ENCODE measurements at regions not wholly inside any gene's neighbourhood (a gene's known extent, or its start where the extent isn't known, plus 50 kb on each side); places are given as distances from the start of the nearest gene placed in this dataset.
A peak's percentile ranks its signal among the peaks of the same experiment; 100 is the strongest.
"Not testable (repeated sequence)": the region's sequence is repeated elsewhere in the genome, so short reads cannot be mapped to it uniquely, and the experiment has no call there.

- H3K27me3 Mint-ChIP-seq, H3K4me3 Mint-ChIP-seq, CTCF ChIA-PET, POLR2A ChIA-PET, DNase-seq, H3K27ac Mint-ChIP-seq, H3K9me3 Mint-ChIP-seq: not testable (repeated sequence)
- H3K36me3 Mint-ChIP-seq (ENCODE audit: low read depth), result peaks cover 16% of the 10 kb centered on the region
- H3K4me1 Mint-ChIP-seq, result peaks cover 40% of the 10 kb centered on the region
Measured at GRCh38 chr2:111526041-111526639, 357.9 kb downstream of the ANAPC1 start.

GRCh38 chr2:111527707-111528400 is 356.1 kb downstream of the ANAPC1 start:
- CTCF ChIA-PET; H3K36me3 Mint-ChIP-seq (ENCODE audit: low read depth); DNase-seq; H3K27me3 Mint-ChIP-seq; H3K4me3 Mint-ChIP-seq; H3K9me3 Mint-ChIP-seq; POLR2A ChIA-PET; H3K27ac Mint-ChIP-seq: not testable (repeated sequence)
- peaks cover 41% of the 10 kb centered on the region for H3K4me1 Mint-ChIP-seq

GRCh38 chr2:111529022-111529421 is 355.0 kb downstream of the ANAPC1 start:
- H3K4me3 Mint-ChIP-seq; CTCF ChIA-PET; POLR2A ChIA-PET; DNase-seq; H3K27me3 Mint-ChIP-seq; H3K36me3 Mint-ChIP-seq (ENCODE audit: low read depth); H3K9me3 Mint-ChIP-seq: not testable (repeated sequence)
- H3K27ac Mint-ChIP-seq, result peak overlapping the region; percentile 58
- H3K4me1 Mint-ChIP-seq, result peaks cover 42% of the 10 kb centered on the region

GRCh38 chr2:111530239-111530965 is 353.6 kb downstream of the ANAPC1 start:
- H3K9me3 Mint-ChIP-seq, H3K4me3 Mint-ChIP-seq, POLR2A ChIA-PET, CTCF ChIA-PET, DNase-seq, H3K27me3 Mint-ChIP-seq: not testable (repeated sequence)
- Mint-ChIP-seq H3K4me1 (peaks cover 43% of the 10 kb centered on the region), H3K27ac (peak overlapping the region; percentile 86), H3K36me3 (ENCODE audit: low read depth) (peaks cover 15% of the 10 kb centered on the region)

GRCh38 chr2:111532682-111533556 is 351.1 kb downstream of the ANAPC1 start:
- CTCF ChIA-PET, H3K27me3 Mint-ChIP-seq, H3K9me3 Mint-ChIP-seq: not testable (repeated sequence)
- peak overlapping the region; percentile 64 for H3K4me3 Mint-ChIP-seq
- peak; percentile 34 for DNase-seq
- peak overlapping the region; percentile 100 for H3K27ac Mint-ChIP-seq
- POLR2A ChIA-PET, result interaction anchor here (2.1 kb wide), 1 partner anchor 8 kb away, joined by 6 read pairs; no protein-coding TSS in a partner anchor
- H3K36me3 Mint-ChIP-seq (ENCODE audit: low read depth), result peaks cover 32% of the 10 kb centered on the region
- H3K4me1 Mint-ChIP-seq, result peaks cover 59% of the 10 kb centered on the region

GRCh38 chr2:111533557-111534247 is 350.3 kb downstream of the ANAPC1 start:
- POLR2A ChIA-PET, result interaction anchor here (1.2 to 2.6 kb wide), 4 partner anchors 9 to 91 kb away, joined by 4 to 10 read pairs (median 6); no protein-coding TSS in a partner anchor
- DNase-seq, H3K9me3 Mint-ChIP-seq: not testable (repeated sequence)

GRCh38 chr2:111534910-111535352 is 349.1 kb downstream of the ANAPC1 start:
- POLR2A ChIA-PET, result interaction anchor here (1.2 to 2.6 kb wide), 6 partner anchors 10 to 165 kb away, joined by 4 to 17 read pairs (median 6); no protein-coding TSS in a partner anchor
- CTCF ChIA-PET, result interaction anchor here (1.2 kb wide), 1 partner anchor 164 kb away, joined by 7 read pairs; no protein-coding TSS in a partner anchor
- DNase-seq, result peak; percentile 48
- H3K36me3 Mint-ChIP-seq (ENCODE audit: low read depth), result peaks cover 29% of the 10 kb centered on the region
- no peaks in the 10 kb centered on the region for H3K9me3 Mint-ChIP-seq
- H3K27me3 Mint-ChIP-seq, result peaks cover 1% of the 10 kb centered on the region
- peaks cover 46% of the 10 kb centered on the region for H3K4me1 Mint-ChIP-seq
- peak overlapping the region; percentile 100 for H3K27ac Mint-ChIP-seq
- peak overlapping the region; percentile 65 for H3K4me3 Mint-ChIP-seq

More at GRCh38 chr2:111533557-111534247, 350.3 kb downstream of the ANAPC1 start:
- H3K4me1 Mint-ChIP-seq, result peaks cover 52% of the 10 kb centered on the region
- peak overlapping the region; percentile 73 for H3K4me3 Mint-ChIP-seq
- peaks cover 29% of the 10 kb centered on the region for H3K36me3 Mint-ChIP-seq (ENCODE audit: low read depth)
- peak overlapping the region; percentile 100 for H3K27ac Mint-ChIP-seq
- CTCF ChIA-PET, H3K27me3 Mint-ChIP-seq: not testable (repeated sequence)

- peaks cover 29% of the 10 kb centered on the region for H3K36me3 Mint-ChIP-seq (ENCODE audit: low read depth)
- H3K4me3 Mint-ChIP-seq, result peak overlapping the region; percentile 65
- H3K4me1 Mint-ChIP-seq, result peaks cover 44% of the 10 kb centered on the region
- no peaks in the 10 kb centered on the region for H3K9me3 Mint-ChIP-seq
- no peak for DNase-seq
- H3K27ac Mint-ChIP-seq, result peak overlapping the region; percentile 100
- ChIA-PET CTCF (interaction anchor here (1.2 kb wide), 1 partner anchor 164 kb away, joined by 7 read pairs; no protein-coding TSS in a partner anchor), POLR2A (interaction anchor here (0.6 to 2.6 kb wide), 6 partner anchors 11 to 164 kb away, joined by 3 to 17 read pairs (median 6); no protein-coding TSS in a partner anchor)
- peaks cover 1% of the 10 kb centered on the region for H3K27me3 Mint-ChIP-seq
Measured at GRCh38 chr2:111535404-111535803, 348.6 kb downstream of the ANAPC1 start.

- H3K9me3 Mint-ChIP-seq, result no peaks in the 10 kb centered on the region
- DNase-seq, result no peak
- H3K4me1 Mint-ChIP-seq, result peaks cover 45% of the 10 kb centered on the region
- no peak overlapping the region for H3K4me3 Mint-ChIP-seq
- no peak overlapping the region for H3K27ac Mint-ChIP-seq
- peaks cover 1% of the 10 kb centered on the region for H3K27me3 Mint-ChIP-seq
- POLR2A ChIA-PET, result no interaction called here
- H3K36me3 Mint-ChIP-seq (ENCODE audit: low read depth), result peaks cover 29% of the 10 kb centered on the region
- CTCF ChIA-PET, result no interaction called here
Measured at GRCh38 chr2:111537078-111537655, 346.8 kb downstream of the ANAPC1 start.

- peaks cover 27% of the 10 kb centered on the region for H3K4me1 Mint-ChIP-seq
- H3K27me3 Mint-ChIP-seq, H3K27ac Mint-ChIP-seq, POLR2A ChIA-PET, DNase-seq, CTCF ChIA-PET, H3K4me3 Mint-ChIP-seq, H3K9me3 Mint-ChIP-seq: not testable (repeated sequence)
- peaks cover 28% of the 10 kb centered on the region for H3K36me3 Mint-ChIP-seq (ENCODE audit: low read depth)
Measured at GRCh38 chr2:111539991-111540390, 344.0 kb downstream of the ANAPC1 start.

GRCh38 chr2:111542120-111542774 is 341.7 kb downstream of the ANAPC1 start:
- CTCF ChIA-PET, POLR2A ChIA-PET, DNase-seq: not testable (repeated sequence)

More at GRCh38 chr2:111542120-111542774, 341.7 kb downstream of the ANAPC1 start:
- H3K27me3 Mint-ChIP-seq; H3K27ac Mint-ChIP-seq; H3K36me3 Mint-ChIP-seq (ENCODE audit: low read depth); H3K9me3 Mint-ChIP-seq; H3K4me3 Mint-ChIP-seq: not testable (repeated sequence)
- H3K4me1 Mint-ChIP-seq, result peaks cover 13% of the 10 kb centered on the region

Measured in activated CD4-positive, alpha-beta memory T cell treated with anti-CD3 and anti-CD28 coated beads, Interleukin-2, amount 10 ng/mL, durations not matched to agents 7 days and 5 days (primary cell).